GM23338 (cell line): ENCODE measurements at regions not wholly inside any gene's neighbourhood (a gene's known extent, or its start where the extent isn't known, plus 50 kb on each side); places are given as distances from the start of the nearest gene placed in this dataset.
"Not testable (repeated sequence)": the region's sequence is repeated elsewhere in the genome, so short reads cannot be mapped to it uniquely, and the experiment has no call there.

Experiments
- ATAC-seq: fragments of 200-7000 bp; cut with Tn5 transposase; 3 replicates; pipeline ENCODE4 v1.9.1; 2020
- DNase-seq: peaks from one replicate; pipeline ENCODE4 v3.0.0-alpha.2; 2015; ENCODE audit warnings: low spot score
- H2AFZ ChIP-seq: fragments of 200-600 bp; sonication (generic); 2 replicates; pipeline ENCODE4 v1.8.0; 2016; ENCODE audit warnings: antibody characterized with exemption, mild to moderate bottlenecking, moderate library complexity
- H3F3A ChIP-seq: fragments of 200-600 bp; sonication (generic); replicated peaks from 2 replicates; pipeline ENCODE4 v1.8.0; 2017; ENCODE audit warnings: antibody characterized with exemption, mixed run types, low read depth
- H3K27ac ChIP-seq: fragments of 200-600 bp; sonication (generic); 2 replicates; pipeline ENCODE4 v1.6.1; 2016; ENCODE audit warnings: low read depth
- H3K27me3 ChIP-seq: fragments of 200-600 bp; sonication (generic); 2 replicates; pipeline ENCODE4 v1.8.0; 2016; ENCODE audit warnings: mild to moderate bottlenecking, mixed run types, moderate library complexity; ENCODE audit not compliant: insufficient read depth
- H3K36me3 ChIP-seq: fragments of 200-600 bp; sonication (generic); 2 replicates; pipeline ENCODE4 v1.8.0; 2016; ENCODE audit warnings: mild to moderate bottlenecking; ENCODE audit not compliant: insufficient read depth
- H3K4me1 ChIP-seq: fragments of 200-600 bp; sonication (generic); 2 replicates; pipeline ENCODE4 v1.8.0; 2016; ENCODE audit warnings: mild to moderate bottlenecking, moderate library complexity; ENCODE audit not compliant: insufficient read depth
- H3K4me2 ChIP-seq: fragments of 200-600 bp; sonication (generic); 2 replicates; pipeline ENCODE4 v1.7.1; 2017; ENCODE audit warnings: mixed run types
- H3K4me3 ChIP-seq: fragments of 200-600 bp; sonication (generic); 2 replicates; pipeline ENCODE4 v1.6.1; 2016; ENCODE audit warnings: mixed run types
- H3K79me2 ChIP-seq: fragments of 200-600 bp; sonication (generic); replicated peaks from 2 replicates; pipeline ENCODE4 v1.8.0; 2017; ENCODE audit warnings: mild to moderate bottlenecking; ENCODE audit not compliant: insufficient read depth
- H3K9me2 ChIP-seq: fragments of 200-600 bp; sonication (generic); 2 replicates; pipeline ENCODE4 v1.8.0; 2017; ENCODE audit not compliant: insufficient read depth
- H4K20me1 ChIP-seq: fragments of 200-600 bp; sonication (generic); replicated peaks from 2 replicates; pipeline ENCODE4 v1.8.0; 2017; ENCODE audit warnings: mild to moderate bottlenecking; ENCODE audit not compliant: insufficient read depth
- H3K27ac Mint-ChIP-seq: 2 replicates; pipeline ENCODE4 v1.8.0; 2020; ENCODE audit warnings: inconsistent platforms, mild to moderate bottlenecking, moderate library complexity, mixed read lengths
- H3K27me3 Mint-ChIP-seq: 3 replicates; pipeline ENCODE4 v1.8.0; 2022; ENCODE audit warnings: low read depth, mild to moderate bottlenecking, moderate library complexity, mixed read lengths, inconsistent platforms; ENCODE audit not compliant: insufficient read depth, poor library complexity
- H3K36me3 Mint-ChIP-seq: 3 replicates; pipeline ENCODE4 v1.8.0; 2021; ENCODE audit warnings: low read depth, mild to moderate bottlenecking, inconsistent platforms, moderate library complexity, mixed read lengths
- H3K4me1 Mint-ChIP-seq: 3 replicates; pipeline ENCODE4 v1.8.0; 2020; ENCODE audit warnings: mild to moderate bottlenecking, inconsistent platforms, mixed read lengths
- H3K4me3 Mint-ChIP-seq: 3 replicates; pipeline ENCODE4 v1.8.0; 2021; ENCODE audit warnings: moderate library complexity, mild to moderate bottlenecking, inconsistent platforms, mixed read lengths
- H3K9me3 Mint-ChIP-seq: 3 replicates; pipeline ENCODE4 v1.8.0; 2020; ENCODE audit warnings: moderate library complexity, mild to moderate bottlenecking, inconsistent platforms, mixed read lengths
- JUNB ChIP-seq: IDR thresholded peaks from one replicate; pipeline ENCODE4 v1.6.1; 2016; ENCODE audit warnings: antibody characterized with exemption; ENCODE audit not compliant: unreplicated experiment
- NANOG ChIP-seq: IDR thresholded peaks from 2 replicates; pipeline ENCODE4 v1.6.1; 2016; ENCODE audit warnings: antibody characterized with exemption, borderline replicate concordance
- ZNF114 ChIP-seq: fragments of 250-450 bp; sonication (Bioruptor Pico); IDR thresholded peaks from 2 replicates; pipeline ENCODE4 v1.5.0; 2020; ENCODE audit warnings: mild to moderate bottlenecking, moderate library complexity
- TF ChIP-seq, protein P1 (sequence below): fragments of 250-450 bp; sonication (Bioruptor Pico); IDR thresholded peaks from 2 replicates; pipeline ENCODE4 v1.5.0; 2020; ENCODE audit warnings: mild to moderate bottlenecking, moderate library complexity
- TF ChIP-seq, protein P2 (sequence below), 2 experiments: fragments of 200-600 bp in 1 of 2; sonication (generic) in 1 of 2; conservative IDR thresholded peaks; 2 replicates each; pipeline versions ENCODE4 v1.5.1 to v1.6.1; 2016 to 2017; ENCODE audit warnings: antibody characterized with exemption in 2 of 2, low read depth in 2 of 2, mild to moderate bottlenecking in 2 of 2, moderate library complexity in 1 of 2

DNA sequence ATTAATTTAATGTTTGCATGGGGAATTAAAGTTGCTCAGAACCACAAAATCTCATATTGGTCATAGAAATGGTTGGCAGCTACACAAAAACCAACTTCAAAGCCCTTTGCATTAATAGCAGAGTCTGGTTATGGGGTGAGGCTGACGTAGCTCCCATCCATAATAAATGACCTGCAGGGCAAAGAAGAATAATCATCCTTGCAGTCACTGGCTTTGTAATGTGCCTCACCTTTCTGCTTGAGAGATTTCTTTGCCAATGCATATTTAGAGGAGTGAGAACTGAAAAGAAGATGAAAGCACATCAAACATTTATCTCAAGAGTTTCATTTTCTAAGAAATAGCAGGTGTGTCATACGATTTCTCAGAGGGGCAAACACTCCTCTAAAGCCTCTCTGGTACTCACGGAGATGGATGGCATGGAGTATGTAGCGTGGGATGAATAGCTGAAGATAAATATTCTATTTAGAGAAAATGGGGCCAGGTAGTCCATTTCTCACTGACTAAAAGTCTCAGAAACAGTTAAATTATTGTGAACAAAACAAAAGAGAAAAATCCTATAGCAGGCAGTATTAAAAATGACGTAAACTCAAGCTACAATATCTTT lies 1491.9 kb downstream of the FAM181B start (continued):
- TF ChIP-seq, protein P1, sequence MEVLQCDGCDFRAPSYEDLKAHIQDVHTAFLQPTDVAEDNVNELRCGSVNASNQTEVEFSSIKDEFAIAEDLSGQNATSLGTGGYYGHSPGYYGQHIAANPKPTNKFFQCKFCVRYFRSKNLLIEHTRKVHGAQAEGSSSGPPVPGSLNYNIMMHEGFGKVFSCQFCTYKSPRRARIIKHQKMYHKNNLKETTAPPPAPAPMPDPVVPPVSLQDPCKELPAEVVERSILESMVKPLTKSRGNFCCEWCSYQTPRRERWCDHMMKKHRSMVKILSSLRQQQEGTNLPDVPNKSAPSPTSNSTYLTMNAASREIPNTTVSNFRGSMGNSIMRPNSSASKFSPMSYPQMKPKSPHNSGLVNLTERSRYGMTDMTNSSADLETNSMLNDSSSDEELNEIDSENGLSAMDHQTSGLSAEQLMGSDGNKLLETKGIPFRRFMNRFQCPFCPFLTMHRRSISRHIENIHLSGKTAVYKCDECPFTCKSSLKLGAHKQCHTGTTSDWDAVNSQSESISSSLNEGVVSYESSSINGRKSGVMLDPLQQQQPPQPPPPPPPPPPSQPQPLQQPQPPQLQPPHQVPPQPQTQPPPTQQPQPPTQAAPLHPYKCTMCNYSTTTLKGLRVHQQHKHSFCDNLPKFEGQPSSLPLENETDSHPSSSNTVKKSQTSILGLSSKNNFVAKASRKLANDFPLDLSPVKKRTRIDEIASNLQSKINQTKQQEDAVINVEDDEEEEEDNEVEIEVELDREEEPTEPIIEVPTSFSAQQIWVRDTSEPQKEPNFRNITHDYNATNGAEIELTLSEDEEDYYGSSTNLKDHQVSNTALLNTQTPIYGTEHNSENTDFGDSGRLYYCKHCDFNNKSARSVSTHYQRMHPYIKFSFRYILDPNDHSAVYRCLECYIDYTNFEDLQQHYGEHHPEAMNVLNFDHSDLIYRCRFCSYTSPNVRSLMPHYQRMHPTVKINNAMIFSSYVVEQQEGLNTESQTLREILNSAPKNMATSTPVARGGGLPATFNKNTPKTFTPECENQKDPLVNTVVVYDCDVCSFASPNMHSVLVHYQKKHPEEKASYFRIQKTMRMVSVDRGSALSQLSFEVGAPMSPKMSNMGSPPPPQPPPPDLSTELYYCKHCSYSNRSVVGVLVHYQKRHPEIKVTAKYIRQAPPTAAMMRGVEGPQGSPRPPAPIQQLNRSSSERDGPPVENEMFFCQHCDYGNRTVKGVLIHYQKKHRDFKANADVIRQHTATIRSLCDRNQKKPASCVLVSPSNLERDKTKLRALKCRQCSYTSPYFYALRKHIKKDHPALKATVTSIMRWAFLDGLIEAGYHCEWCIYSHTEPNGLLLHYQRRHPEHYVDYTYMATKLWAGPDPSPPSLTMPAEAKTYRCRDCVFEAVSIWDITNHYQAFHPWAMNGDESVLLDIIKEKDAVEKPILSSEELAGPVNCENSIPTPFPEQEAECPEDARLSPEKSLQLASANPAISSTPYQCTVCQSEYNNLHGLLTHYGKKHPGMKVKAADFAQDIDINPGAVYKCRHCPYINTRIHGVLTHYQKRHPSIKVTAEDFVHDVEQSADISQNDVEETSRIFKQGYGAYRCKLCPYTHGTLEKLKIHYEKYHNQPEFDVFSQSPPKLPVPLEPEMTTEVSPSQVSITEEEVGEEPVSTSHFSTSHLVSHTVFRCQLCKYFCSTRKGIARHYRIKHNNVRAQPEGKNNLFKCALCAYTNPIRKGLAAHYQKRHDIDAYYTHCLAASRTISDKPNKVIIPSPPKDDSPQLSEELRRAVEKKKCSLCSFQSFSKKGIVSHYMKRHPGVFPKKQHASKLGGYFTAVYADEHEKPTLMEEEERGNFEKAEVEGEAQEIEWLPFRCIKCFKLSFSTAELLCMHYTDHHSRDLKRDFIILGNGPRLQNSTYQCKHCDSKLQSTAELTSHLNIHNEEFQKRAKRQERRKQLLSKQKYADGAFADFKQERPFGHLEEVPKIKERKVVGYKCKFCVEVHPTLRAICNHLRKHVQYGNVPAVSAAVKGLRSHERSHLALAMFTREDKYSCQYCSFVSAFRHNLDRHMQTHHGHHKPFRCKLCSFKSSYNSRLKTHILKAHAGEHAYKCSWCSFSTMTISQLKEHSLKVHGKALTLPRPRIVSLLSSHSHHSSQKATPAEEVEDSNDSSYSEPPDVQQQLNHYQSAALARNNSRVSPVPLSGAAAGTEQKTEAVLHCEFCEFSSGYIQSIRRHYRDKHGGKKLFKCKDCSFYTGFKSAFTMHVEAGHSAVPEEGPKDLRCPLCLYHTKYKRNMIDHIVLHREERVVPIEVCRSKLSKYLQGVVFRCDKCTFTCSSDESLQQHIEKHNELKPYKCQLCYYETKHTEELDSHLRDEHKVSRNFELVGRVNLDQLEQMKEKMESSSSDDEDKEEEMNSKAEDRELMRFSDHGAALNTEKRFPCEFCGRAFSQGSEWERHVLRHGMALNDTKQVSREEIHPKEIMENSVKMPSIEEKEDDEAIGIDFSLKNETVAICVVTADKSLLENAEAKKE (CRISPR knock-in tag), result no peak
- no peak for TF ChIP-seq ZNF114 (CRISPR knock-in tag)
- TF ChIP-seq JUNB, result no peak

DNA sequence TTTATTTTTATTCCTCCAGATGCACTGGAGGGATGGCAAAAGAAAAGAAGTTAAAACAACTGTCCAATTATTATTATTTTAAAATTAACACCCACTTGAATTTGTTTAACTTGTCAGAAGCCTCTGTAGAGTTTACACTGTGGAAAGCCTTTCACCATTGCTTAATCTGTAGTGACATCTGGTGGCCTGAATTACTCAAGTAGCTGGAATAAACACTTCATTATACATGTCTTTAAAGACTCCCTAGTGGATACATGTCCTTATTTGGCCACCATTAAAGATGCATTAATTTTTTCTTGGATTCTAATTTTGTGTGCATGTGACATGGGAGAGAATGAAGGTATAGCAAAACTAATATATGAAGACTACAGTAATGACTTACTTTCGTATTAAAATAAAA lies 1496.5 kb downstream of the FAM181B start:
- peaks cover 9% of the 10 kb centered on the region; the same call in 2 of the 3 replicates for H3K4me1 Mint-ChIP-seq
- no peaks in the 10 kb centered on the region for H3K36me3 ChIP-seq
- DNase-seq, result peak; percentile 74
- H3K36me3 Mint-ChIP-seq, result no peaks in the 10 kb centered on the region
- H3K9me2 ChIP-seq, result no peaks in the 10 kb centered on the region
- no peaks in the 10 kb centered on the region for H3K9me3 Mint-ChIP-seq
- no peak overlapping the region for H2AFZ ChIP-seq
- ATAC-seq, result peak; percentile 89
- no peaks in the 10 kb centered on the region for H3K27me3 Mint-ChIP-seq
- no peaks in the 10 kb centered on the region for H3K4me1 ChIP-seq
- H3K4me2 ChIP-seq, result no peak overlapping the region
- H3K27me3 ChIP-seq, result no peaks in the 10 kb centered on the region
- no peaks in the 10 kb centered on the region for H3K79me2 ChIP-seq
- no peaks in the 10 kb centered on the region for H4K20me1 ChIP-seq
- no peak overlapping the region for H3K4me3 ChIP-seq
- H3F3A ChIP-seq, result no peaks in the 10 kb centered on the region
- no peak overlapping the region for H3K27ac ChIP-seq
- no peak for TF ChIP-seq NANOG
- TF ChIP-seq, protein P2, sequence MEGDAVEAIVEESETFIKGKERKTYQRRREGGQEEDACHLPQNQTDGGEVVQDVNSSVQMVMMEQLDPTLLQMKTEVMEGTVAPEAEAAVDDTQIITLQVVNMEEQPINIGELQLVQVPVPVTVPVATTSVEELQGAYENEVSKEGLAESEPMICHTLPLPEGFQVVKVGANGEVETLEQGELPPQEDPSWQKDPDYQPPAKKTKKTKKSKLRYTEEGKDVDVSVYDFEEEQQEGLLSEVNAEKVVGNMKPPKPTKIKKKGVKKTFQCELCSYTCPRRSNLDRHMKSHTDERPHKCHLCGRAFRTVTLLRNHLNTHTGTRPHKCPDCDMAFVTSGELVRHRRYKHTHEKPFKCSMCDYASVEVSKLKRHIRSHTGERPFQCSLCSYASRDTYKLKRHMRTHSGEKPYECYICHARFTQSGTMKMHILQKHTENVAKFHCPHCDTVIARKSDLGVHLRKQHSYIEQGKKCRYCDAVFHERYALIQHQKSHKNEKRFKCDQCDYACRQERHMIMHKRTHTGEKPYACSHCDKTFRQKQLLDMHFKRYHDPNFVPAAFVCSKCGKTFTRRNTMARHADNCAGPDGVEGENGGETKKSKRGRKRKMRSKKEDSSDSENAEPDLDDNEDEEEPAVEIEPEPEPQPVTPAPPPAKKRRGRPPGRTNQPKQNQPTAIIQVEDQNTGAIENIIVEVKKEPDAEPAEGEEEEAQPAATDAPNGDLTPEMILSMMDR (conservative IDR thresholded peaks at IDR 0.05; ENCODE audit: low read depth in 2 of 2), result peak; percentile 76 to 86
- H3K27ac Mint-ChIP-seq, result no peak overlapping the region
- no peak overlapping the region for H3K4me3 Mint-ChIP-seq

DNA sequence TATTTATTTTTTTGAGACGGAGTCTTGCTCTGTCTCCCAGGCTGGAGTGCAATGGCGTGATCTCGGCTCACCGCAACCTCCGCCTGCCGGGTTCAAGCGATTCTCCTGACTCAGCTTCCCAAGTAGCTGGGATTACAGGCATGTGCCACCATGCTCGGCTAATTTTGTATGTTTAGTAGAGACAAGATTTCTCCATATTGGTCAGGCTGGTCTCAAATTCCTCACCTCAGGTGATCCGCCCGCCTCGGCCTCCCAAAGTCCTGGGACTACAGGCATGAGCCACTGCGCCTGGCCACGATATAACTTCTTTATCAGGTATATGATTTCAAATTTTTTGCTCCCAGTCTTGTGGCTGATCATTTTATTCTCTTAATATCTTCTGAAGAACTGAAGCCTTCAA lies 1506.3 kb downstream of the FAM181B start:
- H3K36me3 Mint-ChIP-seq, H3K9me3 Mint-ChIP-seq, ATAC-seq, H3K27ac ChIP-seq, H3K4me1 Mint-ChIP-seq, H3K4me1 ChIP-seq, H4K20me1 ChIP-seq, H3K9me2 ChIP-seq, H3K27me3 ChIP-seq, H3K4me3 ChIP-seq, H3K4me3 Mint-ChIP-seq, DNase-seq, H3F3A ChIP-seq, H3K27me3 Mint-ChIP-seq, H3K36me3 ChIP-seq, H2AFZ ChIP-seq, H3K27ac Mint-ChIP-seq, H3K79me2 ChIP-seq, H3K4me2 ChIP-seq: not testable (repeated sequence)
